Fibroblast of lung (primary cell): ENCODE measurements at regions not wholly inside any gene's neighbourhood (a gene's known extent, or its start where the extent isn't known, plus 50 kb on each side); places are given as distances from the start of the nearest gene placed in this dataset.

Experiments
- DNase-seq, 2 donors: peaks; one replicate each; pipeline versions ENCODE4 v3.0.0 to v3.0.0-alpha.2; 2010; ENCODE audit warnings: low read depth in 2 of 2
- H2AFZ ChIP-seq: 2 replicates; pipeline ENCODE4 v1.5.1; 2012; ENCODE audit warnings: low read length, control low read depth, inconsistent platforms
- H3K27ac ChIP-seq: 2 replicates; pipeline ENCODE4 v1.5.1; 2011; ENCODE audit warnings: low read length, control low read depth; ENCODE audit not compliant: insufficient read depth
- H3K27me3 ChIP-seq: 2 replicates; pipeline ENCODE4 v1.5.1; 2011; ENCODE audit warnings: mild to moderate bottlenecking, low read length; ENCODE audit not compliant: control insufficient read depth, insufficient read depth
- H3K36me3 ChIP-seq: 2 replicates; pipeline ENCODE4 v1.5.1; 2011; ENCODE audit warnings: low read length; ENCODE audit not compliant: control insufficient read depth, insufficient read depth
- H3K4me1 ChIP-seq: 2 replicates; pipeline ENCODE4 v1.5.1; 2011; ENCODE audit warnings: low read length; ENCODE audit not compliant: control insufficient read depth, insufficient read depth; ENCODE audit errors: extremely low read depth
- H3K4me2 ChIP-seq: 2 replicates; pipeline ENCODE4 v1.5.1; 2011; ENCODE audit warnings: low read length, control low read depth; ENCODE audit not compliant: insufficient read depth; ENCODE audit errors: extremely low read depth
- H3K4me3 ChIP-seq, 4 experiments: fragments of 200-600 bp in 1 of 4; sonication (generic) in 1 of 4; replicated peaks in 1 of 4; 2 replicates each; pipeline ENCODE4 v1.5.1; 2011 to 2016; ENCODE audit warnings: low read length in 4 of 4, low read depth in 3 of 4, mild to moderate bottlenecking in 3 of 4, control low read depth in 2 of 4, inconsistent platforms in 1 of 4, mixed read lengths in 1 of 4; ENCODE audit not compliant: insufficient read depth in 1 of 4; ENCODE audit errors: control extremely low read depth in 1 of 4
- H3K79me2 ChIP-seq: 2 replicates; pipeline ENCODE4 v1.5.1; 2012; ENCODE audit warnings: mild to moderate bottlenecking, low read length, inconsistent platforms; ENCODE audit not compliant: control insufficient read depth, insufficient read depth
- H3K9ac ChIP-seq: 2 replicates; pipeline ENCODE4 v1.5.1; 2011; ENCODE audit warnings: mild to moderate bottlenecking, low read length, control low read depth; ENCODE audit not compliant: insufficient read depth
- H3K9me3 ChIP-seq: 2 replicates; pipeline ENCODE4 v1.5.1; 2012; ENCODE audit warnings: low read depth, low read length; ENCODE audit not compliant: control insufficient read depth, insufficient read depth
- H4K20me1 ChIP-seq: 2 replicates; pipeline ENCODE4 v1.5.1; 2011; ENCODE audit warnings: low read length; ENCODE audit not compliant: control insufficient read depth, insufficient read depth; ENCODE audit errors: extremely low read depth
- CTCF ChIP-seq, 2 donors: IDR thresholded peaks in 1 of 2; conservative IDR thresholded peaks in 1 of 2; 1 replicate in 1 of 2; 2 replicates in 1 of 2; pipeline ENCODE4 v1.5.1; 2011 to 2012; ENCODE audit warnings: low read length in 2 of 2, control low read depth in 1 of 2, inconsistent platforms in 1 of 2, low read depth in 1 of 2, mild to moderate bottlenecking in 1 of 2
- EZH2 ChIP-seq: IDR thresholded peaks from 2 replicates; pipeline ENCODE4 v1.5.1; 2012; ENCODE audit warnings: low read length, control low read depth, mild to moderate bottlenecking; ENCODE audit errors: missing control alignments

GRCh38 chr18:10164271-10165071, 250.7 kb downstream of the VAPA start:
- DNase-seq, result no peak
- H2AFZ ChIP-seq, result no peak overlapping the region
- no peak overlapping the region for H3K27ac ChIP-seq

GRCh38 chr18:10166164-10166807, 252.5 kb downstream of the VAPA start:
- H3K27ac ChIP-seq, result no peak overlapping the region
- H3K36me3 ChIP-seq, result no peaks in the 10 kb centered on the region
- no peak overlapping the region for H2AFZ ChIP-seq
- no peak for TF ChIP-seq EZH2
- no peak for TF ChIP-seq CTCF (conservative IDR thresholded peaks at IDR 0.05 in 1 of 2, IDR thresholded peaks at IDR 0.05 in 1 of 2; ENCODE audit: low read depth in 1 of 2, low read length in 2 of 2)
- DNase-seq, result no peak
- H3K9me3 ChIP-seq, result no peaks in the 10 kb centered on the region
- no peaks in the 10 kb centered on the region for H3K27me3 ChIP-seq
- H4K20me1 ChIP-seq, result no peaks in the 10 kb centered on the region
- no peak overlapping the region for H3K4me2 ChIP-seq
- no peak overlapping the region for H3K9ac ChIP-seq
- no peaks in the 10 kb centered on the region for H3K79me2 ChIP-seq
- H3K4me1 ChIP-seq, result no peaks in the 10 kb centered on the region
- H3K4me3 ChIP-seq, result no peak overlapping the region

More at GRCh38 chr18:10164271-10165071, 250.7 kb downstream of the VAPA start:
- Histone ChIP-seq H3K9me3 (no peaks in the 10 kb centered on the region), H3K9ac (no peak overlapping the region), H3K4me2 (no peak overlapping the region), H3K27me3 (no peaks in the 10 kb centered on the region), H3K79me2 (no peaks in the 10 kb centered on the region), H3K4me1 (no peaks in the 10 kb centered on the region), H3K36me3 (no peaks in the 10 kb centered on the region), H3K4me3 (no peak overlapping the region), H4K20me1 (no peaks in the 10 kb centered on the region)
- TF ChIP-seq CTCF (conservative IDR thresholded peaks at IDR 0.05 in 1 of 2, IDR thresholded peaks at IDR 0.05 in 1 of 2; ENCODE audit: low read depth in 1 of 2, low read length in 2 of 2) (no peak), EZH2 (no peak)

GRCh38 chr18:10167759-10168158, 253.9 kb downstream of the VAPA start:
- H3K79me2 ChIP-seq, result no peaks in the 10 kb centered on the region
- H3K9me3 ChIP-seq, result no peaks in the 10 kb centered on the region
- DNase-seq, result no peak
- H2AFZ ChIP-seq, result no peak overlapping the region
- no peaks in the 10 kb centered on the region for H3K27me3 ChIP-seq
- no peak for TF ChIP-seq CTCF (conservative IDR thresholded peaks at IDR 0.05 in 1 of 2, IDR thresholded peaks at IDR 0.05 in 1 of 2; ENCODE audit: low read depth in 1 of 2, low read length in 2 of 2)
- TF ChIP-seq EZH2, result no peak
- no peak overlapping the region for H3K27ac ChIP-seq
- no peak overlapping the region for H3K4me3 ChIP-seq
- H3K4me2 ChIP-seq, result no peak overlapping the region
- no peaks in the 10 kb centered on the region for H3K4me1 ChIP-seq
- no peak overlapping the region for H3K9ac ChIP-seq
- no peaks in the 10 kb centered on the region for H3K36me3 ChIP-seq
- no peaks in the 10 kb centered on the region for H4K20me1 ChIP-seq
